ENCODE measurements at regions not wholly inside any gene's neighbourhood (a gene's known extent, or its start where the extent isn't known, plus 50 kb on each side); places are given as distances from the start of the nearest gene placed in this dataset.

GRCh38 chr2:221289846-221290245 is 282.3 kb downstream of the EPHA4 start (continued):
- no peak for TF ChIP-seq U2AF1 (optimal IDR thresholded peaks at IDR 0.05; ENCODE audit: low read depth, low read length)
- TF ChIP-seq TAF7 (tag; IDR thresholded peaks at IDR 0.05), result no peak
- TF ChIP-seq CAMTA2 (CRISPR knock-in tag; conservative IDR thresholded peaks at IDR 0.05), result no peak
- no peak for TF ChIP-seq ZNF134 (CRISPR knock-in tag; conservative IDR thresholded peaks at IDR 0.05)
- no peak for TF ChIP-seq ZBTB9 (CRISPR knock-in tag; IDR thresholded peaks at IDR 0.05)
- no peak for TF ChIP-seq MGA (IDR thresholded peaks at IDR 0.05)
- no peak for TF ChIP-seq ZBTB11 (CRISPR knock-in tag; IDR thresholded peaks at IDR 0.05)
- no peak for TF ChIP-seq SETDB1 (IDR thresholded peaks at IDR 0.05; ENCODE audit: low read length)
- no peak for TF ChIP-seq ZNF449 (CRISPR knock-in tag; IDR thresholded peaks at IDR 0.05)

All from K562 (cell line).